Effector memory CD4-positive, alpha-beta T cell (primary cell): ENCODE measurements at regions not wholly inside any gene's neighbourhood (a gene's known extent, or its start where the extent isn't known, plus 50 kb on each side); places are given as distances from the start of the nearest gene placed in this dataset.

ENCODE experiments used
- DNase-seq, 3 donors: peaks; one replicate each; pipeline ENCODE4 v3.0.0-alpha.2; 2020
- H3K27ac ChIP-seq: 2 replicates; pipeline ENCODE4 v1.7.0; 2013; ENCODE audit warnings: mild to moderate bottlenecking, low read length, moderate library complexity; ENCODE audit not compliant: insufficient read depth, poor library complexity, severe bottlenecking
- H3K27me3 ChIP-seq: replicated peaks from 2 replicates; pipeline ENCODE4 v1.7.0; 2013; ENCODE audit warnings: mild to moderate bottlenecking, low read length; ENCODE audit not compliant: insufficient read depth, control insufficient read depth, poor library complexity, severe bottlenecking
- H3K36me3 ChIP-seq: 2 replicates; pipeline ENCODE4 v1.7.0; 2013; ENCODE audit warnings: mild to moderate bottlenecking, low read length, moderate library complexity; ENCODE audit not compliant: control insufficient read depth, insufficient read depth
- H3K4me1 ChIP-seq: 2 replicates; pipeline ENCODE4 v1.7.0; 2013; ENCODE audit warnings: low read length, mild to moderate bottlenecking; ENCODE audit not compliant: control insufficient read depth, insufficient read depth, poor library complexity, severe bottlenecking
- H3K4me3 ChIP-seq: 2 replicates; pipeline ENCODE4 v1.7.0; 2013; ENCODE audit warnings: low read length, low read depth, mild to moderate bottlenecking; ENCODE audit not compliant: insufficient read depth, poor library complexity, severe bottlenecking
- H3K9me3 ChIP-seq: 2 replicates; pipeline ENCODE4 v1.7.0; 2013; ENCODE audit warnings: mild to moderate bottlenecking, low read length, moderate library complexity; ENCODE audit not compliant: control insufficient read depth

DNA sequence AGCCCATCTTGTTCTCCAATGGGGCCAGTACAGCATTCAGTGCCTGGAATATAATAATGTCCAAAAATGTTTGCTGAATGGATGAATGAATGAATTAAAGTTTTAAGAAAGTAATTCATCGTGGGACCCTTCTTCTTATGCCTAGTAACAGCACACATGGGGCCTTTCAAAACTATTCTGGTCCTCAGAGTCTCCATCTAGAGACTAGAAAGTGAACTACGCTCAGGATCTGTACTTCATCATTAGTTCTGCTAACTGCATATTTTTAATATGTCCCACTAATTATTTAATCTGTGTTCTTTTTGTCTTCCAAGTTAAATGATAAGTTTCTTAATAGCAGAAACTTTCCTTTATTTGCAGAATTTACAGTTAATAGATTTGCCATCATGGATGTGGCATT is 172.5 kb downstream of the SMAD2 start:
- H3K36me3 ChIP-seq: no peaks in the 10 kb centered on the region
- H3K4me1 ChIP-seq: no peaks in the 10 kb centered on the region
- H3K4me3 ChIP-seq: no peak overlapping the region
- no peak for DNase-seq
- H3K27ac ChIP-seq: no peak overlapping the region
- no peaks in the 10 kb centered on the region for H3K9me3 ChIP-seq
- H3K27me3 ChIP-seq: no peaks in the 10 kb centered on the region

- no peak overlapping the region for H3K27ac ChIP-seq
- no peaks in the 10 kb centered on the region for H3K27me3 ChIP-seq
- H3K9me3 ChIP-seq: no peaks in the 10 kb centered on the region
- peak in 1 of 3 donors; percentile 14 for DNase-seq
- H3K4me3 ChIP-seq: no peak overlapping the region
- H3K4me1 ChIP-seq: no peaks in the 10 kb centered on the region
- H3K36me3 ChIP-seq: no peaks in the 10 kb centered on the region
Observed at GRCh38 chr18:47756364-47757016, 174.0 kb downstream of the SMAD2 start.

DNA sequence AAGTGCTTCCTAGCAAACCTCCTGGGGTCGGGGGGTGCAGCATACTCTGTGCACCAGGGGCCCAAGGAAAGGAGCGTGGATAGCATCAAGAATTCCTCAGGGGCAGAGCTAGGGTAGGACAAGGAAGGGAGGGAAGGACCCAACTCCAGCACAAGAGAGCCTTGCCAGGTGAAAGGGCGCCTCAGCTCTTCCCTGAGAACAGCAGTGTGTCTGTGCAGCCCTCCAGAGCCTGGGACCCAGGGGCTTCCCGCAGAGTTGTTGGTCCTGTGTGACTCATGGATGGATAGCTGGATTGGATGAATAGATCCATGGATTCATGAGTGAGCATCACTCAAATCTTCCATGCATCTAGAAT is 175.4 kb downstream of the SMAD2 start:
- Histone ChIP-seq H3K27me3 (no peaks in the 10 kb centered on the region), H3K9me3 (no peaks in the 10 kb centered on the region), H3K4me1 (no peaks in the 10 kb centered on the region), H3K27ac (no peak overlapping the region), H3K4me3 (no peak overlapping the region), H3K36me3 (no peaks in the 10 kb centered on the region)
- DNase-seq: no peak

DNA sequence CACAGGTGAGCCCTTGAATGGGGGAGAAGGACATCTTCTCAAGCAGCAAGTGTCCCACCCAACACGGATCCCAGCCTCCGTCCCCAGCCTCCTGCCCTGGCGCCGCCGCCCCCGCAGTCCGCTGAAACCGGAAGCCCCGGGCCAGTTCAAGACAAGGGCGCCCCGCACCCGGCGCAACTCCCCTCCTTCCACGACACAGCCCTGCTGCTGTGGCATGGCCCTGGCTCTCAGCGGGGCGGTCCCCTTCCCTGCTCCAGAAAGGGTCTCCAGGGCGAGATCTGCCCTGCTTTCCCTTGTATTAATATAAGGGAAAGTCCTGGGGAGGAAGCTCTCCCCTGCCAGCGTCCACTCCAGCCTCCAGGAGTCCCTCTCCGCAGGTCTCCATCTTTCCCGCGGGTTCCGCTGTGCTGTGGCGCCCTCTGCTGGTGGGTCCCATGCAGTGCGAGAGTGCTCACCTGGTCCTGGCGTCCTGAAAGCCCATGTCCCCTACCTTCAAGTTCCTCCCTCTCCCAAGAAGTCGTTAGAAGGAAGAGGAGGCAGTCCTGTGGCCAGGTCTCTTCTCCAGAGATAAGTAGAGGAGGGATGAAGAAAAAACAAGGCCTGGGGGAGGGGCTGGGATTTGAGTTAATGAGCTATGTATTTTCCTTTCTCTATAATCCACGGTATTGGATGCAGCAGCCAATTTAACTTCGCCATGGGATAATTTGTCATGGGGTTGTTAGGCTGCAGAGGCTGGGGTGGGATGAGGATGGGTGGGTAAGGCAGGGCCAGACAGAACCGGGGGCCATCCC is 176.0 kb downstream of the SMAD2 start:
- no peaks in the 10 kb centered on the region for H3K36me3 ChIP-seq
- H3K9me3 ChIP-seq: no peaks in the 10 kb centered on the region
- peak in 1 of 3 donors; percentile 38 for DNase-seq
- H3K4me3 ChIP-seq: no peak overlapping the region
- H3K27me3 ChIP-seq: no peaks in the 10 kb centered on the region
- H3K4me1 ChIP-seq: no peaks in the 10 kb centered on the region
- H3K27ac ChIP-seq: no peak overlapping the region

- no peaks in the 10 kb centered on the region for H3K36me3 ChIP-seq
- H3K4me1 ChIP-seq: no peaks in the 10 kb centered on the region
- no peak overlapping the region for H3K4me3 ChIP-seq
- H3K27me3 ChIP-seq: peaks cover 5% of the 10 kb centered on the region
- DNase-seq: no peak
- H3K27ac ChIP-seq: no peak overlapping the region
- H3K9me3 ChIP-seq: no peaks in the 10 kb centered on the region
Observed at GRCh38 chr18:47752796-47753645, 177.4 kb downstream of the SMAD2 start.

DNA sequence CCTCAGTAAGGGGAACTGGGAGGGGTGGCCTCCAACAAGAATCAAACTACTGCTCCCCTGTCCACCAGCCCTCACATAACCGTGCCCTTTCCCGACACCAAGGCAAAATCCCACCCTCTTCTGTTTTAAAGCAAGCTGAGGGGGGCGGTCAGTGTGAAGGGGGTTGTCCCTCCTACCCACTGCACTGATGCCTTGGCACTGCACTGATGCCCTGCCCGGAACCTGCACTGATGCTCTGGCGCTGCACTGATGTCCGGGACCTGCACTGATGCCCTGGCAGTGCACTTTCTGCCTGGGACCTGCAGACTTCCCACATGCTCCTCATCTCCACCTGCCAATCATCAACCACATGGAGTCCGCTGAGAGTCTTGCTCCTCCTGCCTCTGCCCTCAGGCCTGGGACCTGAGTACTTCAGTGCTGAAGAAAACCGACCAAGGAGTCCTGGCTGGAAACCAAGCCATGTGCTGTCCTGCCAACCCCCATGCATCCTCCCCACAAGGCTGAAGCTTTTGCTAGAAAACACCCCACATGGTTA is 179.5 kb downstream of the SMAD2 start:
- Histone ChIP-seq H3K9me3 (no peaks in the 10 kb centered on the region), H3K4me3 (no peak overlapping the region), H3K36me3 (no peaks in the 10 kb centered on the region), H3K27me3 (peaks cover 5% of the 10 kb centered on the region), H3K27ac (no peak overlapping the region), H3K4me1 (no peaks in the 10 kb centered on the region)
- DNase-seq: no peak

DNA sequence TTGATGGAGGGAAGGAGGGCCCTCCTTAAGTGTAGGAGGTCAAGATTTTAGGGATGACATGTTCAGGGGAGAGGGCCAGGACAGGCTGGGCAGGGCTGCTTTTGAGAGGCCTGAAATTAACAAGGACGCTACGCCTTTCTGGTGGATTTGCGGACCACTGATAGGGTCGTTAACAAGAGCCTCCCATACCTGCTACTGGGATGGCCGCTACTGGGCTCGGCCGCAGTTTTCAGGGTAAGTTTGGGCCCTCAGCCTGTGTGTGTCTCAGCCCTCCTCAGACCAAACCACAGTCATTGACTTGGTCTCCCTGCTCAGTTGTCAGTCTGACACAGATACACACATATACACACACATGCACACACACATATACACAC is 180.9 kb downstream of the SMAD2 start:
- Histone ChIP-seq H3K27me3 (peaks cover 5% of the 10 kb centered on the region), H3K4me3 (no peak overlapping the region), H3K4me1 (no peaks in the 10 kb centered on the region), H3K27ac (no peak overlapping the region), H3K36me3 (no peaks in the 10 kb centered on the region), H3K9me3 (no peaks in the 10 kb centered on the region)
- DNase-seq: no peak

DNA sequence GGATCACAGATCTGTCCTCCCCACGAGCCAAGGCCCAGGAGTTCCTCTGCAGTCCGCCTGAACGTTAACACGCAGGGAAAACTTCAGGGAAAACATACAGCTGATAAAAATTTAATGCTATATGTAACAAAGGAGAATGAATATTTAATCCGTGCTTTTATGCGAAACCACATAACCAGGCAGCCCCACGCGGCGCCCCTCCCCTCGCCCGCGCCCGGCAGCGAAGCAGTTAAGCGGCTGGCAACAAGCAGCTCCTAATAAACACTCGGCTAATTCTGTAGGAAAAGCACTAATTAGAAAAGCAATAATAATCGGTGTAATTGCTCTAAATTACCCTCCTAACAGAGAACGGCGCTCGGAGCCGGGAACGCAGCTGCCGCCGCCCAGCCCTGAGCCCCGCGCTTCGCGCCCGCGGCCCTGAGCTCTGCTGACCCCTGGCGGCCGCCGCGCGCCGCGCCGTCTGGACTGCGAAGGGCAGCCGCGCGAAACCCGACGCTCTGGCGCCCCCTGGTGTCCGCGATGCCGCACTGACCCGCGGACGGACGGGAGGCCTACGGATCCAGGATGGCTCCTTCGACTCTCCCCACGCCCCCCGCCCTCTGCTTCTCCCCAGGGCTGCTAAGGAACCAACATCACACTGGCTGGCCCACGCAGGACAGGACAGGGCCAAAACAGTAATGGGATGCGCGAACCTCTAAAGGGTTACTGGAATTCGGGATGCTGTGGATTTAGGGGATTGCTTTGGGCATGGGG is 181.4 kb downstream of the SMAD2 start:
- H3K9me3 ChIP-seq: no peaks in the 10 kb centered on the region
- H3K4me3 ChIP-seq: no peak overlapping the region
- DNase-seq: peak; percentile 59 to 69 (median 59)

GRCh38 chr18:47748093-47748796 is 182.2 kb downstream of the SMAD2 start:
- no peaks in the 10 kb centered on the region for H3K36me3 ChIP-seq
- no peak overlapping the region for H3K27ac ChIP-seq
- H3K27me3 ChIP-seq: peaks cover 5% of the 10 kb centered on the region
- no peak overlapping the region for H3K4me3 ChIP-seq
- no peaks in the 10 kb centered on the region for H3K9me3 ChIP-seq
- DNase-seq: no peak
- H3K4me1 ChIP-seq: no peaks in the 10 kb centered on the region

More for the DNA sequence above, 181.4 kb downstream of the SMAD2 start:
- no peaks in the 10 kb centered on the region for H3K4me1 ChIP-seq
- peaks cover 5% of the 10 kb centered on the region for H3K27me3 ChIP-seq
- no peak overlapping the region for H3K27ac ChIP-seq
- H3K36me3 ChIP-seq: no peaks in the 10 kb centered on the region
